GM23338 (cell line): ENCODE measurements at regions not wholly inside any gene's neighbourhood (a gene's known extent, or its start where the extent isn't known, plus 50 kb on each side); places are given as distances from the start of the nearest gene placed in this dataset.
"Not testable (repeated sequence)": the region's sequence is repeated elsewhere in the genome, so short reads cannot be mapped to it uniquely, and the experiment has no call there.

Experiments used
- ATAC-seq: fragments of 200-7000 bp; cut with Tn5 transposase; 3 replicates; pipeline ENCODE4 v1.9.1; 2020
- DNase-seq: peaks from one replicate; pipeline ENCODE4 v3.0.0-alpha.2; 2015; ENCODE audit warnings: low spot score
- H2AFZ ChIP-seq: fragments of 200-600 bp; sonication (generic); 2 replicates; pipeline ENCODE4 v1.8.0; 2016; ENCODE audit warnings: antibody characterized with exemption, mild to moderate bottlenecking, moderate library complexity
- H3F3A ChIP-seq: fragments of 200-600 bp; sonication (generic); replicated peaks from 2 replicates; pipeline ENCODE4 v1.8.0; 2017; ENCODE audit warnings: antibody characterized with exemption, mixed run types, low read depth
- H3K27ac ChIP-seq: fragments of 200-600 bp; sonication (generic); 2 replicates; pipeline ENCODE4 v1.6.1; 2016; ENCODE audit warnings: low read depth
- H3K27me3 ChIP-seq: fragments of 200-600 bp; sonication (generic); 2 replicates; pipeline ENCODE4 v1.8.0; 2016; ENCODE audit warnings: mild to moderate bottlenecking, mixed run types, moderate library complexity; ENCODE audit not compliant: insufficient read depth
- H3K36me3 ChIP-seq: fragments of 200-600 bp; sonication (generic); 2 replicates; pipeline ENCODE4 v1.8.0; 2016; ENCODE audit warnings: mild to moderate bottlenecking; ENCODE audit not compliant: insufficient read depth
- H3K4me1 ChIP-seq: fragments of 200-600 bp; sonication (generic); 2 replicates; pipeline ENCODE4 v1.8.0; 2016; ENCODE audit warnings: mild to moderate bottlenecking, moderate library complexity; ENCODE audit not compliant: insufficient read depth
- H3K4me2 ChIP-seq: fragments of 200-600 bp; sonication (generic); 2 replicates; pipeline ENCODE4 v1.7.1; 2017; ENCODE audit warnings: mixed run types
- H3K4me3 ChIP-seq: fragments of 200-600 bp; sonication (generic); 2 replicates; pipeline ENCODE4 v1.6.1; 2016; ENCODE audit warnings: mixed run types
- H3K79me2 ChIP-seq: fragments of 200-600 bp; sonication (generic); replicated peaks from 2 replicates; pipeline ENCODE4 v1.8.0; 2017; ENCODE audit warnings: mild to moderate bottlenecking; ENCODE audit not compliant: insufficient read depth
- H3K9me2 ChIP-seq: fragments of 200-600 bp; sonication (generic); 2 replicates; pipeline ENCODE4 v1.8.0; 2017; ENCODE audit not compliant: insufficient read depth
- H4K20me1 ChIP-seq: fragments of 200-600 bp; sonication (generic); replicated peaks from 2 replicates; pipeline ENCODE4 v1.8.0; 2017; ENCODE audit warnings: mild to moderate bottlenecking; ENCODE audit not compliant: insufficient read depth
- H3K27ac Mint-ChIP-seq: 2 replicates; pipeline ENCODE4 v1.8.0; 2020; ENCODE audit warnings: inconsistent platforms, mild to moderate bottlenecking, moderate library complexity, mixed read lengths
- H3K27me3 Mint-ChIP-seq: 3 replicates; pipeline ENCODE4 v1.8.0; 2022; ENCODE audit warnings: low read depth, mild to moderate bottlenecking, moderate library complexity, mixed read lengths, inconsistent platforms; ENCODE audit not compliant: insufficient read depth, poor library complexity
- H3K36me3 Mint-ChIP-seq: 3 replicates; pipeline ENCODE4 v1.8.0; 2021; ENCODE audit warnings: low read depth, mild to moderate bottlenecking, inconsistent platforms, moderate library complexity, mixed read lengths
- H3K4me1 Mint-ChIP-seq: 3 replicates; pipeline ENCODE4 v1.8.0; 2020; ENCODE audit warnings: mild to moderate bottlenecking, inconsistent platforms, mixed read lengths
- H3K4me3 Mint-ChIP-seq: 3 replicates; pipeline ENCODE4 v1.8.0; 2021; ENCODE audit warnings: moderate library complexity, mild to moderate bottlenecking, inconsistent platforms, mixed read lengths
- H3K9me3 Mint-ChIP-seq: 3 replicates; pipeline ENCODE4 v1.8.0; 2020; ENCODE audit warnings: moderate library complexity, mild to moderate bottlenecking, inconsistent platforms, mixed read lengths
- EZH2 ChIP-seq: fragments of 200-600 bp; sonication (generic); IDR thresholded peaks from one replicate; pipeline ENCODE4 v1.8.0; 2017; ENCODE audit warnings: antibody characterized with exemption, mild to moderate bottlenecking, low read depth; ENCODE audit not compliant: unreplicated experiment
- TF ChIP-seq, protein P1 (sequence below): IDR thresholded peaks from 2 replicates; pipeline ENCODE4 v1.6.1; 2016; ENCODE audit warnings: antibody characterized with exemption
- TF ChIP-seq, protein P2 (sequence below), 2 experiments: fragments of 200-600 bp in 1 of 2; sonication (generic) in 1 of 2; conservative IDR thresholded peaks; 2 replicates each; pipeline versions ENCODE4 v1.5.1 to v1.6.1; 2016 to 2017; ENCODE audit warnings: antibody characterized with exemption in 2 of 2, low read depth in 2 of 2, mild to moderate bottlenecking in 2 of 2, moderate library complexity in 1 of 2

- TF ChIP-seq, protein P1, sequence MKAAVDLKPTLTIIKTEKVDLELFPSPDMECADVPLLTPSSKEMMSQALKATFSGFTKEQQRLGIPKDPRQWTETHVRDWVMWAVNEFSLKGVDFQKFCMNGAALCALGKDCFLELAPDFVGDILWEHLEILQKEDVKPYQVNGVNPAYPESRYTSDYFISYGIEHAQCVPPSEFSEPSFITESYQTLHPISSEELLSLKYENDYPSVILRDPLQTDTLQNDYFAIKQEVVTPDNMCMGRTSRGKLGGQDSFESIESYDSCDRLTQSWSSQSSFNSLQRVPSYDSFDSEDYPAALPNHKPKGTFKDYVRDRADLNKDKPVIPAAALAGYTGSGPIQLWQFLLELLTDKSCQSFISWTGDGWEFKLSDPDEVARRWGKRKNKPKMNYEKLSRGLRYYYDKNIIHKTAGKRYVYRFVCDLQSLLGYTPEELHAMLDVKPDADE, result no peak
These were observed 105.7 kb upstream of the RANBP3L start (continued) for GRCh38 chr5:36407396-36407795.

GRCh38 chr5:36409711-36410110, 108.0 kb upstream of the RANBP3L start:
- H3K79me2 ChIP-seq, H3K4me3 Mint-ChIP-seq, DNase-seq, H3K36me3 Mint-ChIP-seq, H3K4me2 ChIP-seq, H3K9me3 Mint-ChIP-seq, H4K20me1 ChIP-seq, H2AFZ ChIP-seq, H3K9me2 ChIP-seq, ATAC-seq, H3K27me3 ChIP-seq, H3K27ac ChIP-seq, H3F3A ChIP-seq, H3K27ac Mint-ChIP-seq, H3K4me1 ChIP-seq, H3K27me3 Mint-ChIP-seq, H3K4me3 ChIP-seq, H3K36me3 ChIP-seq, H3K4me1 Mint-ChIP-seq: not testable (repeated sequence)

DNA sequence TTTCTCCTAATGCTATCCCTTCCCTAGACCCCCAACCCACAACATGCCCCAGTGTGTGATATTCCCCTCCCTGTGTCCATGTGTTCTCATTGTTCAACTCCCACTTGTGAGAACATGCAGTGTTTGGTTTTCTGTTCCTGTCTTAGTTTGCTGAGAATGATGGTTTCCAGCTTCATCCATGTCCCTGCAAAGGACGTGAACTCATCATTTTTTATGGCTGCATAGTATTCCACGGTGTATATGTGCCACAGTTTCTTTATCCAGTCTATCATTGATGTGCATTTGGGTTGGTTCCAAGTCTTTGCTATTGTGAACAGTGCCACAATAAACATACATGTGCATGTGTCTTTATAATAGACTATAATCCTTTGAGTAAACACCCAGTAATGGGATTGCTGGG, 109.0 kb upstream of the RANBP3L start:
- not testable (repeated sequence) for H3K36me3 ChIP-seq, H2AFZ ChIP-seq, H3K4me2 ChIP-seq, H3K9me2 ChIP-seq, H3K4me1 Mint-ChIP-seq, H3K4me3 Mint-ChIP-seq, ATAC-seq, H3K4me3 ChIP-seq, H3K9me3 Mint-ChIP-seq, H3K36me3 Mint-ChIP-seq, H3K27ac Mint-ChIP-seq, H4K20me1 ChIP-seq, H3K27ac ChIP-seq, H3K79me2 ChIP-seq, H3F3A ChIP-seq, DNase-seq, H3K27me3 Mint-ChIP-seq, H3K4me1 ChIP-seq
- H3K27me3 ChIP-seq, result peaks cover 12% of the 10 kb centered on the region

- peaks cover 17% of the 10 kb centered on the region for H3K27me3 Mint-ChIP-seq
- H3K4me3 ChIP-seq, result no peak overlapping the region
These were observed 113.2 kb upstream of the RANBP3L start for GRCh38 chr5:36414869-36415282.

More at GRCh38 chr5:36414869-36415282, 113.2 kb upstream of the RANBP3L start:
- Histone ChIP-seq H3K4me2 (no peak overlapping the region), H3K4me1 (peaks cover 26% of the 10 kb centered on the region), H3K27me3 (peaks cover 47% of the 10 kb centered on the region), H3F3A (no peaks in the 10 kb centered on the region), H4K20me1 (no peaks in the 10 kb centered on the region), H3K79me2 (no peaks in the 10 kb centered on the region), H3K9me2 (no peaks in the 10 kb centered on the region), H2AFZ (no peak overlapping the region), H3K27ac (no peak overlapping the region), H3K36me3 (no peaks in the 10 kb centered on the region)
- no peak overlapping the region for H3K27ac Mint-ChIP-seq
- no peak overlapping the region for H3K4me3 Mint-ChIP-seq
- H3K36me3 Mint-ChIP-seq, result no peaks in the 10 kb centered on the region
- no peak for TF ChIP-seq EZH2
- TF ChIP-seq, protein P2, sequence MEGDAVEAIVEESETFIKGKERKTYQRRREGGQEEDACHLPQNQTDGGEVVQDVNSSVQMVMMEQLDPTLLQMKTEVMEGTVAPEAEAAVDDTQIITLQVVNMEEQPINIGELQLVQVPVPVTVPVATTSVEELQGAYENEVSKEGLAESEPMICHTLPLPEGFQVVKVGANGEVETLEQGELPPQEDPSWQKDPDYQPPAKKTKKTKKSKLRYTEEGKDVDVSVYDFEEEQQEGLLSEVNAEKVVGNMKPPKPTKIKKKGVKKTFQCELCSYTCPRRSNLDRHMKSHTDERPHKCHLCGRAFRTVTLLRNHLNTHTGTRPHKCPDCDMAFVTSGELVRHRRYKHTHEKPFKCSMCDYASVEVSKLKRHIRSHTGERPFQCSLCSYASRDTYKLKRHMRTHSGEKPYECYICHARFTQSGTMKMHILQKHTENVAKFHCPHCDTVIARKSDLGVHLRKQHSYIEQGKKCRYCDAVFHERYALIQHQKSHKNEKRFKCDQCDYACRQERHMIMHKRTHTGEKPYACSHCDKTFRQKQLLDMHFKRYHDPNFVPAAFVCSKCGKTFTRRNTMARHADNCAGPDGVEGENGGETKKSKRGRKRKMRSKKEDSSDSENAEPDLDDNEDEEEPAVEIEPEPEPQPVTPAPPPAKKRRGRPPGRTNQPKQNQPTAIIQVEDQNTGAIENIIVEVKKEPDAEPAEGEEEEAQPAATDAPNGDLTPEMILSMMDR (conservative IDR thresholded peaks at IDR 0.05; ENCODE audit: low read depth in 2 of 2), result peak in 1 of 2 experiments; percentile 61; a peak in 3 of 4 replicates
- H3K9me3 Mint-ChIP-seq, result 0 out of 3 replicates have a peak, but pooled peaks cover 5% of the 10 kb centered on the region
- ATAC-seq (no peak), DNase-seq (peak; percentile 69)
- peaks cover 33% of the 10 kb centered on the region for H3K4me1 Mint-ChIP-seq
